Prostate gland (tissue), 2 donors: ENCODE measurements at regions not wholly inside any gene's neighbourhood (a gene's known extent, or its start where the extent isn't known, plus 50 kb on each side); places are given as distances from the start of the nearest gene placed in this dataset.

ENCODE experiments used
- DNase-seq: peaks from one replicate; pipeline ENCODE4 v3.0.0-alpha.2; 2019; ENCODE audit warnings: low spot score
- H3K27ac ChIP-seq, 2 donors: fragments of 200-600 bp; sonication (generic); 2 replicates each; pipeline ENCODE4 v1.5.1; 2017 to 2019
- H3K27me3 ChIP-seq: fragments of 200-600 bp; sonication (generic); replicated peaks from 2 replicates; pipeline ENCODE4 v1.5.1; 2019; ENCODE audit not compliant: insufficient read depth
- H3K36me3 ChIP-seq, 2 donors: fragments of 200-600 bp; sonication (generic); 1 replicate in 1 of 2; 2 replicates in 1 of 2; pipeline versions ENCODE4 v1.5.1 to v1.8.1; 2017 to 2019
- H3K4me1 ChIP-seq: fragments of 200-600 bp; sonication (generic); replicated peaks from 2 replicates; pipeline ENCODE4 v1.5.1; 2019
- H3K4me3 ChIP-seq, 2 donors: fragments of 200-600 bp; sonication (generic); 2 replicates each; pipeline ENCODE4 v1.5.1; 2017 to 2019
- H3K9me3 ChIP-seq: fragments of 200-600 bp; sonication (generic); 2 replicates; pipeline ENCODE4 v1.5.1; 2017
- CTCF ChIP-seq, 4 experiments: fragments of 200-600 bp in 2 of 4; fragments of 450-650 bp in 2 of 4; sonication (generic) in 2 of 4; IDR thresholded peaks; 1 replicate in 3 of 4; 2 replicates in 1 of 4; pipeline ENCODE4 v1.5.1; 2016 to 2019; ENCODE audit warnings: antibody characterized with exemption in 4 of 4, mild to moderate bottlenecking in 2 of 4, moderate library complexity in 2 of 4
- POLR2A ChIP-seq: fragments of 450-650 bp; IDR thresholded peaks from one replicate; pipeline ENCODE4 v1.6.1; 2016; ENCODE audit warnings: antibody characterized with exemption, mild to moderate bottlenecking
- POLR2AphosphoS5 ChIP-seq: sonication (generic); formaldehyde crosslinking; IDR thresholded peaks from one replicate; pipeline ENCODE4 v1.6.1; 2017; ENCODE audit warnings: antibody characterized with exemption
- WGBS: methylation state at CpG from one replicate; pipeline ENCODE4 v1.1.5; 2018; 5-methylcytosine and 5-hydroxymethylcytosine counted together
- intact Hi-C: fragments of 100-400 bp; cut with DNase I; formaldehyde crosslinking; loops from one replicate; pipeline ENCODE4 v1.14.2; 2022

- intact Hi-C loops = no loop called here
These were observed 512.1 kb downstream of the TOX3 start for GRCh38 chr16:52034830-52035229.

GRCh38 chr16:52033992-52034391, 513.0 kb downstream of the TOX3 start:
- H3K36me3 ChIP-seq = no peaks in the 10 kb centered on the region
- no peak overlapping the region for H3K4me3 ChIP-seq
- WGBS = 93% methylated on average over 1 of the region's 1 CpG
- no peaks in the 10 kb centered on the region for H3K27me3 ChIP-seq
- H3K4me1 ChIP-seq = no peaks in the 10 kb centered on the region
- intact Hi-C loops = no loop called here
- no peak overlapping the region for H3K27ac ChIP-seq
- DNase-seq = no peak
- H3K9me3 ChIP-seq = no peaks in the 10 kb centered on the region
- TF ChIP-seq POLR2AphosphoS5 = no peak

More at GRCh38 chr16:52034830-52035229, 512.1 kb downstream of the TOX3 start:
- Histone ChIP-seq H3K27ac (no peak overlapping the region), H3K27me3 (no peaks in the 10 kb centered on the region), H3K36me3 (no peaks in the 10 kb centered on the region), H3K4me1 (no peaks in the 10 kb centered on the region), H3K9me3 (no peaks in the 10 kb centered on the region), H3K4me3 (no peak overlapping the region)
- no peak for DNase-seq
- no peak for TF ChIP-seq POLR2AphosphoS5
- no peak for TF ChIP-seq CTCF (IDR thresholded peaks at IDR 0.05)
- no peak for TF ChIP-seq POLR2A

GRCh38 chr16:52022980-52023379, 524.0 kb downstream of the TOX3 start:
- no peak for DNase-seq
- H3K36me3 ChIP-seq = no peaks in the 10 kb centered on the region
- TF ChIP-seq CTCF (IDR thresholded peaks at IDR 0.05) (no peak), POLR2A (no peak), POLR2AphosphoS5 (no peak)
- H3K4me3 ChIP-seq = no peak overlapping the region
- intact Hi-C loops = no loop called here
- H3K27me3 ChIP-seq = no peaks in the 10 kb centered on the region
- H3K4me1 ChIP-seq = no peaks in the 10 kb centered on the region
- H3K9me3 ChIP-seq = no peaks in the 10 kb centered on the region
- 78% methylated on average over 4 of the region's 4 CpGs for WGBS
- H3K27ac ChIP-seq = no peak overlapping the region

- Histone ChIP-seq H3K27me3 (no peaks in the 10 kb centered on the region), H3K27ac (no peak overlapping the region), H3K4me1 (no peaks in the 10 kb centered on the region), H3K4me3 (no peak overlapping the region), H3K36me3 (no peaks in the 10 kb centered on the region), H3K9me3 (no peaks in the 10 kb centered on the region)
- no peak for DNase-seq
- TF ChIP-seq POLR2A (no peak), POLR2AphosphoS5 (no peak), CTCF (IDR thresholded peaks at IDR 0.05) (no peak)
- intact Hi-C loops = no loop called here
- WGBS = 83% methylated on average over 3 of the region's 3 CpGs
These were observed 524.8 kb downstream of the TOX3 start for GRCh38 chr16:52022177-52022576.

GRCh38 chr16:52016387-52016786, 530.6 kb downstream of the TOX3 start:
- 68% methylated on average over 2 of the region's 2 CpGs for WGBS
- Histone ChIP-seq H3K27me3 (no peaks in the 10 kb centered on the region), H3K4me3 (no peak overlapping the region), H3K36me3 (no peaks in the 10 kb centered on the region), H3K9me3 (no peaks in the 10 kb centered on the region), H3K4me1 (no peaks in the 10 kb centered on the region), H3K27ac (no peak overlapping the region)
- TF ChIP-seq POLR2AphosphoS5 (no peak), POLR2A (no peak), CTCF (IDR thresholded peaks at IDR 0.05) (no peak)
- intact Hi-C loops = no loop called here
- no peak for DNase-seq

GRCh38 chr16:52005551-52005950, 541.4 kb downstream of the TOX3 start:
- intact Hi-C loops = no loop called here
- H3K4me1 ChIP-seq = no peaks in the 10 kb centered on the region

More at GRCh38 chr16:52005551-52005950, 541.4 kb downstream of the TOX3 start:
- no peaks in the 10 kb centered on the region for H3K27me3 ChIP-seq
- H3K9me3 ChIP-seq = no peaks in the 10 kb centered on the region
- H3K36me3 ChIP-seq = no peaks in the 10 kb centered on the region
- no peak overlapping the region for H3K27ac ChIP-seq
- no peak overlapping the region for H3K4me3 ChIP-seq
- no peak for TF ChIP-seq CTCF (IDR thresholded peaks at IDR 0.05)
- DNase-seq = no peak
